ENCODE measurements at regions not wholly inside any gene's neighbourhood (a gene's known extent, or its start where the extent isn't known, plus 50 kb on each side); places are given as distances from the start of the nearest gene placed in this dataset.

DNA sequence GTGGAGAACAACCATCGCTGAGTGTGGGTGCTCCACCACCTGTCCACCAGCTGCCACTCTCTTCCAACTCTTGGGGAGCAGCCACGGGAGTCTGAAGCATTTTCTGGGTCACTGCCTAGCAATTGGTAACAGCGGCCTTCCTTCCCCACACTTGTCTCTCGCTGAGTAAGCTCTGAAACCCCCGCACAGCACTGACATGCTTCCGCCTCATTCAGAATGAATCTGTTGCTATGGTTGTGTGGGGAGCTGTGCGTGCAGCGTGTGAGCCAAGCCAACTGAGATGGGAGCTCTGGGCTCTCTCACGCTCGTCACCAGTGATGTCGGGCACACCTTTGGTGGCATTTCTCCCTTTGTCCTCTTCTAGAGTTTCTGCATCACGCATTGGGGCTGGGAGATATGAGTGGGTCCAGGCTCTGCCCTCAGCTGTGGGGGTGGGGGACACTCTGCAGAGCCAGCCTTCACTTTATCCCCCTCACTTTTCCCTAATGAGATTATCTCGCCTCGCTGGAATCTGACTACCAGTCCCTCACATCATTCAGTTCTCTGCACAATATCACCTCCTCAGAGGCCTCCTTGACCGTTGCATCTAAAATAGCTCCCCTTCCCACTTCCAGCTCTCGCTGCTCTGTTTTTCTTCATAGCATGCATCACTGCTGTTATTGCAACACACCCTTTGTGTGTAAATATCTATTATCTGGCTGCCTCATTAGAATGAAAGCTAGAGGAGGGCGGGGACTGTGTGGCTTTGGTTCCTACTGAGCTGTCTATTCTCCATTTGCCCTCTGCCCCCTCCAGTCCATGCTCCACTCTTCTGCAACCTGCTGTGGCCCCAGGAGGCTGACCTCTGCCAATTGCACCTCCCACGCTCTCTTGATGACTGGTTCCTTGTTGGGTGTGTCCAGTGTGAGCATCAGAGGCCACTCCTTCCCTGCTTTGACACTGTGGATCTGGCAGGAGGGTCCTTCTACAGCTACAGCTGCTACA, 569.9 kb upstream of the CADM1 start:
- no peak overlapping the region for H3K4me3 Mint-ChIP-seq (ENCODE audit: low read depth)
- DNase-seq (ENCODE audit: low spot score, unreplicated experiment): no peak
- no peaks in the 10 kb centered on the region for H3K36me3 Mint-ChIP-seq (ENCODE audit: insufficient read depth)
- no peaks in the 10 kb centered on the region for H3K9me3 Mint-ChIP-seq (ENCODE audit: low read depth)
- no peak for TF ChIP-seq CTCF (IDR thresholded peaks at IDR 0.05; ENCODE audit: unreplicated experiment)
- H3K4me1 Mint-ChIP-seq (ENCODE audit: low read depth): peaks cover 1% of the 10 kb centered on the region
- no peak overlapping the region for H3K27ac Mint-ChIP-seq
- peaks cover 27% of the 10 kb centered on the region for H3K27me3 Mint-ChIP-seq

- no peak for DNase-seq (ENCODE audit: low spot score, unreplicated experiment)
- Mint-ChIP-seq H3K9me3 (ENCODE audit: low read depth) (no peaks in the 10 kb centered on the region), H3K27me3 (peaks cover 27% of the 10 kb centered on the region), H3K36me3 (ENCODE audit: insufficient read depth) (no peaks in the 10 kb centered on the region), H3K4me3 (ENCODE audit: low read depth) (no peak overlapping the region), H3K27ac (no peak overlapping the region), H3K4me1 (ENCODE audit: low read depth) (no peaks in the 10 kb centered on the region)
- TF ChIP-seq CTCF (IDR thresholded peaks at IDR 0.05; ENCODE audit: unreplicated experiment): peak; percentile 53
Measured at GRCh38 chr11:116072601-116073410, 568.6 kb upstream of the CADM1 start.

- Mint-ChIP-seq H3K27me3 (peaks cover 28% of the 10 kb centered on the region), H3K4me1 (ENCODE audit: low read depth) (no peaks in the 10 kb centered on the region), H3K36me3 (ENCODE audit: insufficient read depth) (no peaks in the 10 kb centered on the region), H3K27ac (no peak overlapping the region), H3K4me3 (ENCODE audit: low read depth) (no peak overlapping the region), H3K9me3 (ENCODE audit: low read depth) (no peaks in the 10 kb centered on the region)
- TF ChIP-seq CTCF (IDR thresholded peaks at IDR 0.05; ENCODE audit: unreplicated experiment): no peak
- DNase-seq (ENCODE audit: low spot score, unreplicated experiment): no peak
Measured at GRCh38 chr11:116072133-116072532, 567.9 kb upstream of the CADM1 start.

GRCh38 chr11:116071241-116071640, 567.0 kb upstream of the CADM1 start:
- peaks cover 35% of the 10 kb centered on the region for H3K27me3 Mint-ChIP-seq
- H3K4me1 Mint-ChIP-seq (ENCODE audit: low read depth): no peaks in the 10 kb centered on the region
- H3K27ac Mint-ChIP-seq: no peak overlapping the region
- DNase-seq (ENCODE audit: low spot score, unreplicated experiment): no peak
- H3K36me3 Mint-ChIP-seq (ENCODE audit: insufficient read depth): no peaks in the 10 kb centered on the region
- H3K9me3 Mint-ChIP-seq (ENCODE audit: low read depth): no peaks in the 10 kb centered on the region
- H3K4me3 Mint-ChIP-seq (ENCODE audit: low read depth): no peak overlapping the region
- TF ChIP-seq CTCF (IDR thresholded peaks at IDR 0.05; ENCODE audit: unreplicated experiment): no peak

- H3K4me3 Mint-ChIP-seq (ENCODE audit: low read depth): no peak overlapping the region
- H3K9me3 Mint-ChIP-seq (ENCODE audit: low read depth): no peaks in the 10 kb centered on the region
- no peak for TF ChIP-seq CTCF (IDR thresholded peaks at IDR 0.05; ENCODE audit: unreplicated experiment)
- no peaks in the 10 kb centered on the region for H3K4me1 Mint-ChIP-seq (ENCODE audit: low read depth)
- peaks cover 37% of the 10 kb centered on the region for H3K27me3 Mint-ChIP-seq
- no peak for DNase-seq (ENCODE audit: low spot score, unreplicated experiment)
- H3K36me3 Mint-ChIP-seq (ENCODE audit: insufficient read depth): no peaks in the 10 kb centered on the region
- H3K27ac Mint-ChIP-seq: no peak overlapping the region
Measured at GRCh38 chr11:116070520-116070919, 566.3 kb upstream of the CADM1 start.

Data from progenitor cell of endocrine pancreas (in vitro differentiated cells).